OCI-LY7 (cell line): ENCODE measurements at regions not wholly inside any gene's neighbourhood (a gene's known extent, or its start where the extent isn't known, plus 50 kb on each side); places are given as distances from the start of the nearest gene placed in this dataset.

Source experiments
- EZH2phosphoT487 ChIP-seq: fragments of 200-600 bp; sonication (generic); IDR thresholded peaks from 2 replicates; pipeline ENCODE4 v1.6.1; 2018; ENCODE audit warnings: low read depth, borderline replicate concordance, mild to moderate bottlenecking, mixed run types, antibody characterized with exemption, low read length, moderate library complexity, mixed read lengths
- TF ChIP-seq, protein P1 (sequence below): fragments of 200-600 bp; sonication (generic); conservative IDR thresholded peaks from 2 replicates; pipeline ENCODE4 v1.5.1; 2014; ENCODE audit warnings: mild to moderate bottlenecking, antibody characterized with exemption, low read length, moderate library complexity, mixed read lengths

DNA sequence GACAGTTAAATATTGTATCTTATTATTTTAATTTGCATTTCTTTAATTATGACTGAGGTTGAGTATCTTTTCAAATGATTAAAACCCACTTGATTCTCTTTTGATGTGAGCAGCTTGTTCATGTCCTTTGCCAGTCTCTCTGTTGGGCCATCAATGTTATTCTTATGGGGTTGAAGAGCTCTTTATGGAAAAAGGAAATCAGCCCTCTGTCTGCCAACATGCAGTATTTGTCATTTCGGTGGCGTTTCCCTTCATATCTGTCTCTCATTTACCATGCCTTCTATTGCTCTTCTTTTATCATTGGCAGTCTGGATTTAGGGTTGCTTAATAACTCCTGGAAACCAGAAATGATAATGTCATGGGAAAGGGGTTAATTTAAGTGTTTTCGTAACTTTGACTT is 340.7 kb upstream of the DNAJC19 start:
- TF ChIP-seq, protein P1, sequence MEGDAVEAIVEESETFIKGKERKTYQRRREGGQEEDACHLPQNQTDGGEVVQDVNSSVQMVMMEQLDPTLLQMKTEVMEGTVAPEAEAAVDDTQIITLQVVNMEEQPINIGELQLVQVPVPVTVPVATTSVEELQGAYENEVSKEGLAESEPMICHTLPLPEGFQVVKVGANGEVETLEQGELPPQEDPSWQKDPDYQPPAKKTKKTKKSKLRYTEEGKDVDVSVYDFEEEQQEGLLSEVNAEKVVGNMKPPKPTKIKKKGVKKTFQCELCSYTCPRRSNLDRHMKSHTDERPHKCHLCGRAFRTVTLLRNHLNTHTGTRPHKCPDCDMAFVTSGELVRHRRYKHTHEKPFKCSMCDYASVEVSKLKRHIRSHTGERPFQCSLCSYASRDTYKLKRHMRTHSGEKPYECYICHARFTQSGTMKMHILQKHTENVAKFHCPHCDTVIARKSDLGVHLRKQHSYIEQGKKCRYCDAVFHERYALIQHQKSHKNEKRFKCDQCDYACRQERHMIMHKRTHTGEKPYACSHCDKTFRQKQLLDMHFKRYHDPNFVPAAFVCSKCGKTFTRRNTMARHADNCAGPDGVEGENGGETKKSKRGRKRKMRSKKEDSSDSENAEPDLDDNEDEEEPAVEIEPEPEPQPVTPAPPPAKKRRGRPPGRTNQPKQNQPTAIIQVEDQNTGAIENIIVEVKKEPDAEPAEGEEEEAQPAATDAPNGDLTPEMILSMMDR, result no peak
- TF ChIP-seq EZH2phosphoT487, result no peak
